Activated CD4-positive, alpha-beta T cell treated with anti-CD3 and anti-CD28 coated beads for 48 hours (primary cell): ENCODE measurements at regions not wholly inside any gene's neighbourhood (a gene's known extent, or its start where the extent isn't known, plus 50 kb on each side); places are given as distances from the start of the nearest gene placed in this dataset.

Source experiments
- DNase-seq: peaks from one replicate; pipeline ENCODE4 v3.0.0-alpha.2; 2020

- no peak for DNase-seq
These were observed 168.3 kb upstream of the MBL2 start for GRCh38 chr10:52940921-52941320.

GRCh38 chr10:52939894-52940293, 167.3 kb upstream of the MBL2 start:
- no peak for DNase-seq

- no peak for DNase-seq
These were observed 161.2 kb upstream of the MBL2 start for GRCh38 chr10:52933748-52934147.

GRCh38 chr10:52927678-52928077, 155.1 kb upstream of the MBL2 start:
- no peak for DNase-seq

GRCh38 chr10:52923520-52923919, 150.9 kb upstream of the MBL2 start:
- DNase-seq = no peak

- DNase-seq = no peak
These were observed 146.2 kb upstream of the MBL2 start for GRCh38 chr10:52918714-52919305.

GRCh38 chr10:52915391-52915790, 142.8 kb upstream of the MBL2 start:
- no peak for DNase-seq

- no peak for DNase-seq
These were observed 138.6 kb upstream of the MBL2 start for GRCh38 chr10:52911163-52911562.

GRCh38 chr10:52908478-52908877, 135.9 kb upstream of the MBL2 start:
- no peak for DNase-seq

GRCh38 chr10:52906046-52906445, 133.5 kb upstream of the MBL2 start:
- DNase-seq = no peak

- DNase-seq = no peak
These were observed 130.9 kb upstream of the MBL2 start for GRCh38 chr10:52903397-52903938.

- DNase-seq = no peak
These were observed 128.0 kb upstream of the MBL2 start for GRCh38 chr10:52900593-52900992.

- no peak for DNase-seq
These were observed 124.6 kb upstream of the MBL2 start for GRCh38 chr10:52897162-52897561.

GRCh38 chr10:52895059-52895458, 122.5 kb upstream of the MBL2 start:
- DNase-seq = no peak

GRCh38 chr10:52890281-52890680, 117.7 kb upstream of the MBL2 start:
- DNase-seq = no peak

- DNase-seq = no peak
These were observed 117.0 kb upstream of the MBL2 start for GRCh38 chr10:52889611-52890010.

GRCh38 chr10:52883996-52884871, 111.7 kb upstream of the MBL2 start:
- peak; percentile 17 for DNase-seq

- DNase-seq = no peak
These were observed 106.7 kb upstream of the MBL2 start for GRCh38 chr10:52879091-52879807.

GRCh38 chr10:52877451-52877850, 104.9 kb upstream of the MBL2 start:
- DNase-seq = no peak

GRCh38 chr10:52875336-52875735, 102.8 kb upstream of the MBL2 start:
- DNase-seq = no peak

- DNase-seq = no peak
These were observed 102.0 kb upstream of the MBL2 start for GRCh38 chr10:52874581-52874980.

- no peak for DNase-seq
These were observed 98.7 kb upstream of the MBL2 start for GRCh38 chr10:52871191-52871843.

GRCh38 chr10:52870562-52870961, 98.0 kb upstream of the MBL2 start:
- no peak for DNase-seq
